ENCODE measurements at regions not wholly inside any gene's neighbourhood (a gene's known extent, or its start where the extent isn't known, plus 50 kb on each side); places are given as distances from the start of the nearest gene placed in this dataset.
"Not testable (repeated sequence)": the region's sequence is repeated elsewhere in the genome, so short reads cannot be mapped to it uniquely, and the experiment has no call there.

GRCh38 chr5:118606940-118607339 is 381.4 kb downstream of the DTWD2 start:
- intact Hi-C loops (cut with micrococcal nuclease): no loop called here

GRCh38 chr5:118605761-118606160 is 382.6 kb downstream of the DTWD2 start:
- intact Hi-C loops (cut with micrococcal nuclease): no loop called here

GRCh38 chr5:118604106-118604505 is 384.2 kb downstream of the DTWD2 start:
- intact Hi-C loops (cut with micrococcal nuclease): no loop called here

- intact Hi-C loops (cut with micrococcal nuclease): loop anchor here (2.0 kb wide), 1 partner anchor 56 kb away; no protein-coding TSS in a partner anchor
Measured at GRCh38 chr5:118603278-118603677, 385.1 kb downstream of the DTWD2 start.

GRCh38 chr5:118598311-118598710 is 390.0 kb downstream of the DTWD2 start:
- intact Hi-C loops (cut with micrococcal nuclease): no loop called here

GRCh38 chr5:118597543-118597942 is 390.8 kb downstream of the DTWD2 start:
- intact Hi-C loops (cut with micrococcal nuclease): no loop called here

GRCh38 chr5:118596255-118596654 is 392.1 kb downstream of the DTWD2 start:
- intact Hi-C loops (cut with micrococcal nuclease): no loop called here

- intact Hi-C loops (cut with micrococcal nuclease): no loop called here
Measured at GRCh38 chr5:118593003-118593328, 395.4 kb downstream of the DTWD2 start.

- intact Hi-C loops (cut with micrococcal nuclease): no loop called here
Measured at GRCh38 chr5:118592229-118593002, 395.9 kb downstream of the DTWD2 start.

- intact Hi-C loops (cut with micrococcal nuclease): no loop called here
Measured at GRCh38 chr5:118590806-118591205, 397.5 kb downstream of the DTWD2 start.

- intact Hi-C loops (cut with micrococcal nuclease): no loop called here
Measured at GRCh38 chr5:118580949-118581348, 407.4 kb downstream of the DTWD2 start.

- intact Hi-C loops (cut with micrococcal nuclease): no loop called here
Measured at GRCh38 chr5:118578093-118578492, 410.3 kb downstream of the DTWD2 start.

GRCh38 chr5:118577621-118578020 is 410.7 kb downstream of the DTWD2 start:
- intact Hi-C loops (cut with micrococcal nuclease): no loop called here

GRCh38 chr5:118570276-118570675 is 418.1 kb downstream of the DTWD2 start:
- intact Hi-C loops (cut with micrococcal nuclease): not testable (repeated sequence)

- intact Hi-C loops (cut with micrococcal nuclease): not testable (repeated sequence)
Measured at GRCh38 chr5:118569596-118569995, 418.8 kb downstream of the DTWD2 start.

GRCh38 chr5:118565335-118565971 is 422.9 kb downstream of the DTWD2 start:
- intact Hi-C loops (cut with micrococcal nuclease): no loop called here

GRCh38 chr5:118561971-118562370 is 426.4 kb downstream of the DTWD2 start:
- intact Hi-C loops (cut with micrococcal nuclease): no loop called here

GRCh38 chr5:118561235-118561634 is 427.1 kb downstream of the DTWD2 start:
- intact Hi-C loops (cut with micrococcal nuclease): no loop called here

GRCh38 chr5:118558871-118559270 is 429.5 kb downstream of the DTWD2 start:
- intact Hi-C loops (cut with micrococcal nuclease): no loop called here

GRCh38 chr5:118557251-118557661 is 431.1 kb downstream of the DTWD2 start:
- intact Hi-C loops (cut with micrococcal nuclease): no loop called here

- intact Hi-C loops (cut with micrococcal nuclease): no loop called here
Measured at GRCh38 chr5:118556792-118557191, 431.6 kb downstream of the DTWD2 start.

GRCh38 chr5:118555727-118556126 is 432.6 kb downstream of the DTWD2 start:
- intact Hi-C loops (cut with micrococcal nuclease): no loop called here

- intact Hi-C loops (cut with micrococcal nuclease): no loop called here
Measured at GRCh38 chr5:118554981-118555380, 433.4 kb downstream of the DTWD2 start.
